NCI-H2107 treated with DMSO at 0.1 percent for 48 hours (cell line): ENCODE measurements at regions not wholly inside any gene's neighbourhood (a gene's known extent, or its start where the extent isn't known, plus 50 kb on each side); places are given as distances from the start of the nearest gene placed in this dataset.
A peak's percentile ranks its signal among the peaks of the same experiment; 100 is the strongest.

Source experiments
- DNase-seq: peaks from one replicate; lab custom pipeline; 2025; ENCODE audit not compliant: unreplicated experiment; lab: John Stamatoyannopoulos, UW

- peak; percentile 32 for DNase-seq
These were observed 874.2 kb downstream of the TFAP2A start for GRCh38 chr6:9540534-9541126.

DNA sequence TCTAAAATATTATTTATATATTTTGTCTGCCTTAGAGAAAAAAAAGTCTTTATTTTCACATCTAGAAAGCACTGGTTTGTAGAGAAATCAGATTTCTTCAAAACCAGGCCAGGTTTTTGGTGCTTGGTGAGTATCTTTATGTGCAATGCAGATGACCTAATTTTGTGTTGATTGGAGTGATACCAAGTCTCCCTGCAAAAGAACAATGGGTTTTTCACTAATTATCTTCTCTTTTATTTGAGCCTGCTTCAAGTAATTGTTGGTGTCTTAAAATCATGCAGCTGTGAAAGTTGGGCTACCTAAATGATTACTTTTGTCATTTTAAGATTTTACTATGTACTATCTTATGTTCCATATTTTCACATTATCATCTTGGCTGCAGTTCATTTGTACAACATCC, 874.7 kb downstream of the TFAP2A start:
- DNase-seq: no peak

DNA sequence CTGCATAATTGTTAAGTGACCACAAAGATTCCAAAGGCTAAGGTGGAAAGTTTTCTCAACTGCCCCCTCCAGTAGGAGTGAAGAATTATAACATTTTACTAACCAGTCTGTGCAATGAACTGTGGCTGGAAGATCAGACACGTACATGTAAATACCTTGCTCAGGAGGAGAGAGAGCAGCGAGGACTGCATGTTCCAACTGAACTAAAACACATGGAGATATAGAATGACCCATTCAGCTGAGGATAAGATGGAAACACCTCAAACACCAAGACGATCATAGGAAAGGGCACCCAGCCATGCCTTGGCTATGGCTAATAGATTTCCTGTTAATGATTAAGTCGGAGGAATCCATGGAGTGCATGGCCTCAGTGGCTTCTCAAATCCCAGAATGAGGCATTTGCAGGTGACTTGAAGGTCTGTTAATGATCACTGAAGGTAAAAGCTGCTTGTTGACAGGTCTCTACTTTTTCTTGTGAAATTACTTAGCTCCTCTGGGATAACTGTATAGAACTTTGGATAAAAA, 875.6 kb downstream of the TFAP2A start:
- no peak for DNase-seq

DNA sequence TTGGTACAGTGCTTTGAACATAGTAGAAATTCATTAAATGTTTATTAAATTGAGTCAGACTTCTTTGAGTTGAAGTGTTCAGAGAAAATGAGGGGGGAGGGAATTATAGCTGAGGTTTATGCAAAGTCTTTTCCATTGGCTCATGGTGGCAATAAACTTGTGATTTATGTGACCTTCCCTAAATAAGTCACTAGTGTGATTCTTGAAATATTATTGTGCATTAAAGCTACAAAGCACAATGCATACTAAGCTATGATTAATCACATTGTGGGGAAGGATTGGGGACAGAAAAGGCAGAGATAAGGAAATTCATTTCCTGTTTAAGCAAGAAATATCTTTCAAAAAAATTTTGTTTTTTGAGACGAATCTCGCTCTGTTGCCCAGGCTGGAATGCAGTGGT, 877.5 kb downstream of the TFAP2A start:
- DNase-seq: no peak

DNA sequence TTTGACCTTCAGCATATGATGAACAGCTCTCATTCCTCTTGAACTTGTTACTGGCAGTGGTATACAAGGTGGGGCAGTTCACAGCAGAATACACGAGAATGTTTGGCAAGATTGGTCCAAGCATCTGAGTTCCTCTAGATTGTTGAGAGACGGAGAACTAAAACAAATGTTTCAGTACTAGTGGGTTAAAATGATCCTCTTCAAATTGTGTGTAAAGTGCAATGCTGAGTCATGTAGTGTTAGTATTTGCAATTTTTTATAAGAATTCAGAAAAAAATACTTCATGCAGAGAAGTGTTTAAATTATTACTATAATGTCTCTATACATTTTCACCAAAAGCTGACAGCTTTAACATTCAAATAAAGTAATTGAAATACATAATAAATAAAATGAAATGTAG, 879.8 kb downstream of the TFAP2A start:
- no peak for DNase-seq

- DNase-seq: no peak
These were observed 882.0 kb downstream of the TFAP2A start for GRCh38 chr6:9532621-9533557.

- no peak for DNase-seq
These were observed 887.1 kb downstream of the TFAP2A start for GRCh38 chr6:9527679-9528286.

DNA sequence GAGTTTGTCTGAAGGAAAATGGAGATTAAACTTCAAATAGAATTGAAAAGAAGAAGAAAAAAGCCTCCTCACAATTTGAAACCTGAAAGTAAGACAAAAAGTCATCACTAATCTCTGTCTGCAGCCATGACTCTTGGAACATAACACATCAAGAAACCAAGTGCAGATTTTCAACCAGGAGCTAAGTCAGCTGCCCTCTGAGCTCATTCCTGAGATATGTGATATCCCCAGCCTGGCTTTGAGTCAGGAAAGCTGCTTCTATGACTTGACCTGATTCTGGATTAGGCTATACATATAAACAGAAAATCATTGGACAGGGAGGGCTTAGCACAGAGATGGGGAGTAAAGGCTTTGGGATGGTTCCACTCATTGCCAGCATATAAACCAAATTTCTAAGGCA, 891.4 kb downstream of the TFAP2A start:
- no peak for DNase-seq

- no peak for DNase-seq
These were observed 892.8 kb downstream of the TFAP2A start for GRCh38 chr6:9522101-9522500.

- no peak for DNase-seq
These were observed 893.7 kb downstream of the TFAP2A start for GRCh38 chr6:9521152-9521530.

- DNase-seq: no peak
These were observed 894.3 kb downstream of the TFAP2A start for GRCh38 chr6:9520417-9521151.

DNA sequence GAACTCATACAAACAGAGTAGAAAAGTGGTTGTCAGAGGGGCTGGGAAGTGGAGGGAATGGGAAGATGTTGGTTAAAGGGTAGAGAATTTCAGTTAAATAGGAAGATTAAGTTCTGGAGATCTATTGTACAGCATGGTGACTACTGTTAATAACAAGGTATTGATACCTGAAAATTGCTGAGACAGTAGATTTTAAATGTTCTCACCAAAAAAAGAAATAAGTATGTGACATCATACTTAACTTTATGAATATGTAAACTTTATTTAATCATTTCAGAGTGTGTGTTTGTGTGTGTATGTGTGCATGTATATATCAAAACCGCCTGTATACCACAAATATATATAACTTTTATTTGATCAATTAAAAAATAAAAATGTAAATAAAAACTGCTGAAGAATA, 896.4 kb downstream of the TFAP2A start:
- DNase-seq: no peak

- no peak for DNase-seq
These were observed 897.1 kb downstream of the TFAP2A start for GRCh38 chr6:9517806-9518205.

- no peak for DNase-seq
These were observed 899.0 kb downstream of the TFAP2A start for GRCh38 chr6:9515633-9516606.

GRCh38 chr6:9514146-9514545, 900.7 kb downstream of the TFAP2A start:
- DNase-seq: no peak

DNA sequence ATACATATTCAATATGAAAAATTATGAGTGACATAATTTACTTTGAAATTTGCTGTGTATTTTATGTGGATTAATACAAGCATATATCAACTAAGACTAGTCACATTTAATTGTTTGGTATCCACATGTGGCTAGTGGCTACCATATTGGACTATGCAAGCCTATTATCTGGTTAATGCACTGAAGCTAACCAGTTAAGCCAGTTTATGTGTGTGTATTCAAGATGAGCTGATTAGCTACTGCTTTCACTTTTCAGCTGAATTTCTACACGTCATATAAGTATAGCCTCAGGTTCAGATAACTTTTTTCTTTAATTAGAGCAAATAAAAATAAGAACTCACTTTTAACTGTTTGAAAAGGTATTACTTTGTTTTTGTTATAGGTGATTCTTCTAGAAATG, 903.7 kb downstream of the TFAP2A start:
- DNase-seq: no peak

GRCh38 chr6:9507136-9507895, 907.6 kb downstream of the TFAP2A start:
- no peak for DNase-seq

DNA sequence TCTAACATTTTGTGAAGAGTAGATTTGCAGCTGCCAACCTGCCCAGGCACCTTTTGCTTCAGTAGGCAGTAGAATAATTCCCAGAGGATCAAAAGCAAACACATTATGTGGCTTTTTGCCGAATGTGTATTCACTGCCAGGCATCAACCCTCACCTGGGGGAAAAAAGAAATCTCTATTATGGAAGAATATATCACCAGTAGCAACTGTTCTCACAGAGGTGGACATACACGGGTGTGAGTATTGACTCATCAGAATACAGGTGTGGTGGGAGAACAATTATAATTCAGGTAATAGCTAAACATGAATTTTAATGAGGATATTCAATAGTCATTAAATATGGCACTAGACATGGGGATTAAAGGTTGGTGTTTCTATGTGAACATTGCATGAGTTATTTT, 910.7 kb downstream of the TFAP2A start:
- peak; percentile 75 for DNase-seq

DNA sequence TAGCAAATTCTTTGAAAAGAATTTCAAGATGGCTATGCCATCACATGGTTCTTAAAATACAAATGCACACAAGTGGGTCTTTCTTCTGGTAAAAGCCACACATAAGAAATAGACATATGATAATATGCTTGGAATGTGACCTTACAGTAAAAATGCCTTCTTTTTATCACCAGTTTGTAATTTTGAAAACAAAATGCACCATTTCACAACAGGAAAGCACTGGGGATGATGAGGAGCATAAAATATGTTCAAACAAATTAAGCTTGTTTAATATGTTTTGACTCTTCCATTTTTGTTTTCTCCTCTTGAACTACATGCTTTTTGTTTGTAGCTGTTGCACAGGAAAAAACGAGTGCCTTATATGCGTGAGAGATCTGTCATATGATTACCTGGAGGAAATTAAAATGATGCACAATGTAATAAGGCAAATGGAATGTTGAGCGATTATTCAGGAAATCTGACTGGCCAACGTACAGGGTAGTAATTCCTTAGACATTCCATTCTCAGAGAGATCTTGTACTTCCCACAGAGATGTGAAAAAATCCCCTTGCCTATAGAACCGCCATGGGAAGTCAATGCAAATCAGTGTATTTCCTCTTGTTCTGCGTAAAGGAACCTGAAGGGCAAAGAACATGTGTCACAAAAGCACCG, 911.6 kb downstream of the TFAP2A start:
- DNase-seq: no peak
